ENCODE measurements at regions not wholly inside any gene's neighbourhood (a gene's known extent, or its start where the extent isn't known, plus 50 kb on each side); places are given as distances from the start of the nearest gene placed in this dataset.

DNA sequence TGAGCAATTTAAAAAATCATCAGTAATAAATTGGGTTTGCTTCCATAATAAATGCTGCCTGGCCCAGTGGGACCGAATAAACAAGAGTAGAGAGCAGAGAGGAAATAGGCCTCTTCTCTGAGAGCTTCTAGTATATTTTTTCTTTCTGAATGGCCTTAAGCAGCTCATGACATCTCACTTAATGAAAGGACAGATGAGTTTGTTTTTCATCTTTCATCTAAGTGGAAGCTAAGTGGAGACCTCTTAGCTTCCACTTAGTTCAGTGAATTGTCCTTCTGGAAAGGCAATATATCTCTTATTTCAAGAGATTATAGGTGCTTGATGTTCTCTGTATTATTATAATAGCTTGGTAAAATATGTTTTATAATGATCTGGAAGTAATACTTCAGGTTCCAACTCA is 245.9 kb upstream of the ANO3 start:
- Histone ChIP-seq H3K4me1 (ENCODE audit: insufficient read depth, low read length) (no peaks in the 10 kb centered on the region), H3K36me3 (ENCODE audit: insufficient read depth, low read length) (no peaks in the 10 kb centered on the region), H3K9me3 (ENCODE audit: control insufficient read depth, insufficient read depth, low read length) (no peaks in the 10 kb centered on the region), H3K9ac (ENCODE audit: low read depth, low read length) (no peak overlapping the region)

DNA sequence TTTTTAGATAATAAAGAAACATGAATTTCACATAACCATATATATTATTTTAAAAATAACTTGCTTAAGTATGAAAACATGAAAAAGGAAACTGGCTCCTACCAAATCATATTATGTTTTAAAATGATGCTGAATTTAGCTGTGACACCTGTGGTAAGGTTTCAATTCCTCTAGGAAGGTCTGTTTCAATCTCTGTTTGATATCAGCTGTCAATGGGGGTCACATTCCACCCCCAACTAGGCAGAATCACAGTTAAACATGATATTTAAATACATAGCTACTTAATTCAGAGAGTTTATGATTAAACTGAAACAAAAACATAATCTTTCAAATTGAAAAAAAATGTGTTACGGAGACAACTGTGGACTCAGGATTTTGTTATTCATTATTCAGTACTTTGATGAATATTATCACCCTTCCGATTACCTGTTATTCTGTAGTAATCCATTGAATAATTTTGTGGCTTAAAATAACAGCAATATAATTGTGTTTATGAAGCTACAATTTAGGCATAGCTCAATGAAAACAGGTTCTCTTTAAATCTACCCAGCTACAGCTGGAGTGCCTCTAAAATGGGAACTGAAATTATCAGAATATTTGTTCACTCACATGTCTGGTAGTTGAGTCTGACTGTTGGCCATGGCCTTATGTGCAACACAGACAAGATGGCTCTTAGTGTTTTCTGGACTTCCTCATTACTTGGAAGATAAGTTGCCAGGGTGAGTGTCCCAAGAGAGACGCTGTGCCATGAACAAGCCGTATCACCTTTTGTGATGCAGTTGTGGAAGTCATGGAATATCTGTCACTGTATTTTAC is 244.6 kb upstream of the ANO3 start:
- no peaks in the 10 kb centered on the region for H3K4me1 ChIP-seq (ENCODE audit: insufficient read depth, low read length)
- no peaks in the 10 kb centered on the region for H3K9me3 ChIP-seq (ENCODE audit: control insufficient read depth, insufficient read depth, low read length)
- H3K9ac ChIP-seq (ENCODE audit: low read depth, low read length): no peak overlapping the region
- H3K36me3 ChIP-seq (ENCODE audit: insufficient read depth, low read length): no peaks in the 10 kb centered on the region

DNA sequence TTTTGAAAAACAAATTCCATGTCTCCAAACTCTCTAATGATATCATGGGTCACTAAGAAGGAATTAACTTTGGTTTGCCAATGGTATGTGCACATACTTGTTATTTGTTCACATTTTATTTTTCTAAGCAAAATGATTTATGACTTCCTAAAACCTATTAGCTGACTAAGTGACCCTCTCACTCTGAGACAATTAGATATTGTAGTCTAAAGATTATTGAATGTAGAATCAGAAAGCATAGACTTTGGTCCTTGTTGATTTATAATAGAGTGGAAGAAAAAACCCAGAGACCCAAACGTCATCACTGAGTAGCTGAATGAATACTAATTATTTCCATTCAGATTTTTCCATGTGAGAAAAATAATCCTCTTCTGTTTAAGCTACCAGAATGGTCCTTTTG is 243.5 kb upstream of the ANO3 start:
- Histone ChIP-seq H3K9me3 (ENCODE audit: control insufficient read depth, insufficient read depth, low read length) (no peaks in the 10 kb centered on the region), H3K4me1 (ENCODE audit: insufficient read depth, low read length) (no peaks in the 10 kb centered on the region), H3K9ac (ENCODE audit: low read depth, low read length) (no peak overlapping the region), H3K36me3 (ENCODE audit: insufficient read depth, low read length) (no peaks in the 10 kb centered on the region)

DNA sequence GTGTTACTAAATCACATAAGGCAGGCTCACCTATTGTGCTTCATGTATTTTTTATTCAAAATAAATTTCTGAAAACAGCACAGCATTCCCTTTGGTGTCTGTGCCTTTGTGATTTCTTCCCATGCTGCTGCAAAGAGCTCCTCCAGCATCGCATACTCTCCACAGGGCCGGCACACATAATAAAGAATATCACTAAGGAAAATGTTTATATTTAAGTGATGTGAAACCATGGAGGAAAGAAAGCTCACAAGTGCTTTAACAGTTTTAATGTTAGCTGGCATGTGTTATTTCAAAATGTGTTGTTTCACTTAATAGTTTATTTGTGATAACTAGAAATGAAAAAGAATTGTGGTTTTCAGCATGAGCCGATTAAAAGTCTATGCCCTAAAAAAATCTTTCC is 241.3 kb upstream of the ANO3 start:
- H3K36me3 ChIP-seq (ENCODE audit: insufficient read depth, low read length): no peaks in the 10 kb centered on the region
- no peaks in the 10 kb centered on the region for H3K9me3 ChIP-seq (ENCODE audit: control insufficient read depth, insufficient read depth, low read length)
- H3K4me1 ChIP-seq (ENCODE audit: insufficient read depth, low read length): no peaks in the 10 kb centered on the region
- H3K9ac ChIP-seq (ENCODE audit: low read depth, low read length): no peak overlapping the region

DNA sequence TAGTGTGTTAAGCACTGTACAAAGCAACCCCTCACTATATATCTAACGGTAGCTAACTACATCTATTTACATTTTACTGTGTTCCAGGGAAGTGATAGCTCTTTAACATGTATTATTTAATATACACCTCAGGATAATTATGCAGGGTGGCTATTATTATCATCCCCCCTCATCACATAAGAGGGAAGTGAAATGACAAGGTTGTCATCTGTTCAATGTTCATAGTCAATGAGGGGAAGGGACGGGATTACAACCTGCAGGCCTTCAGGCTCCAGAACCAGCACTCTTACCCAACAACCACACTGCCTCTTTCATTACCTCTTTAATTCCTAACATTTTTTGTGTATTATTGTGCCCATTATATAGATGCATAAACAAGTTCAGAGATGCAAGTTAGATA is 238.7 kb upstream of the ANO3 start:
- H3K36me3 ChIP-seq (ENCODE audit: insufficient read depth, low read length): no peaks in the 10 kb centered on the region
- H3K4me1 ChIP-seq (ENCODE audit: insufficient read depth, low read length): no peaks in the 10 kb centered on the region
- no peak overlapping the region for H3K9ac ChIP-seq (ENCODE audit: low read depth, low read length)
- no peaks in the 10 kb centered on the region for H3K9me3 ChIP-seq (ENCODE audit: control insufficient read depth, insufficient read depth, low read length)

DNA sequence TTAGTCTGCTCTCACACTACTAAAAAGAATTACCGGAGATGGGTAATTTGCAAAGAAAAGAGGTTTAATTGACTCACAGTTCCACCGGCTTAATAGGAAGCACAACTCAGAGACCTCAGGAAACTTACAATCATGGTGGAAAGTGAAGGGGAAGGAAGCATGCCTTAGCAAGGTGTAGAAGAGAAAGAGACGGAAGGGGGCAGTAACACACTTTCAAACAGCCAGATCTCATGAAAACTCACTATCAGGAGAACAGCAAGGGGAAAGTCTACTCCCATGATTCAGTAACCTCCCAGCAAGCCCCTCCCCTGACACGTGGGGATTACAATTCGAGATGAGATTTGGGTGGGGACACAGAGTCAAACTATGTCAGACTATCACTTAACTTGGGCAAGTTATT is 236.6 kb upstream of the ANO3 start:
- Histone ChIP-seq H3K4me1 (ENCODE audit: insufficient read depth, low read length) (no peaks in the 10 kb centered on the region), H3K9ac (ENCODE audit: low read depth, low read length) (no peak overlapping the region), H3K9me3 (ENCODE audit: control insufficient read depth, insufficient read depth, low read length) (no peaks in the 10 kb centered on the region)

DNA sequence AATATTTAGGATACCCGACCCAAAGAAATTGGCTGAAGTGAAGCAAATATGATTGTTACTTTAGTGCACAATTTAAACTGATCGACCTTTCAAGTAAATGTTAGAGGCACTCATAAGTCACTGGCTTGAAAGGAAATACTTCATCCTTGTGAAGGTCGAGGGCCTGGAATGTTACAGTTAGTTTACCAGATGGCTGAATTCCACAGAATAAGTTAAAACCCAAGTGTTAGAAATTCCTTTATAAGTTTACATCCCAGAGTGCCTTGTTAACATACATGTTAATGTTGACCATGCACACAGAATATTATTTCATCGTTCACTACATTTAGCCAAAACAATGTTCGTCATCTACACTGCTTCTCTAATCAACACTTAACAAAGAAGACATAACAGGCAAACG is 235.5 kb upstream of the ANO3 start:
- no peaks in the 10 kb centered on the region for H3K36me3 ChIP-seq (ENCODE audit: insufficient read depth, low read length)
- H3K4me1 ChIP-seq (ENCODE audit: insufficient read depth, low read length): no peaks in the 10 kb centered on the region
- H3K9ac ChIP-seq (ENCODE audit: low read depth, low read length): no peak overlapping the region
- no peaks in the 10 kb centered on the region for H3K9me3 ChIP-seq (ENCODE audit: control insufficient read depth, insufficient read depth, low read length)

More for the DNA sequence above, 236.6 kb upstream of the ANO3 start:
- H3K36me3 ChIP-seq (ENCODE audit: insufficient read depth, low read length): no peaks in the 10 kb centered on the region

DNA sequence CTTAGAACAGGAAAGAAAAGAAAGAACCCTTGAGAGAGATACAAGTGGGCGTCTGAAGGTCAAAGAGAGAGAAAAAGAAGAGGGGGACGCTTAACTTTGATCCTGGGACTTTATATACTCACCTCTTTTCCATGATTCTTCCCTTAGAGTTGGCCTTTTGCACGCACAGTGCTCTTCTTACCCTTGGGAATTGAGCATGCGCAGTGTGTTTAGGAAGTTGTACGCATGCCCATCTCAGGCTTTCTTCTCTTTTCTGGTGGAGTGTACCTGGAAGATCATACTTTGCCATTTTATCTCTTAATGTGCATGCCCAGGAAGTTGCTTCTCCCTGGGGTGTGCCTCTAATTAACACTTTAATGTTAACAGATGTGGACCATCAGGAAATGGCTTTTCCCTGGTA is 229.6 kb upstream of the ANO3 start:
- no peak overlapping the region for H3K9ac ChIP-seq (ENCODE audit: low read depth, low read length)
- no peaks in the 10 kb centered on the region for H3K36me3 ChIP-seq (ENCODE audit: insufficient read depth, low read length)
- no peaks in the 10 kb centered on the region for H3K9me3 ChIP-seq (ENCODE audit: control insufficient read depth, insufficient read depth, low read length)
- H3K4me1 ChIP-seq (ENCODE audit: insufficient read depth, low read length): no peaks in the 10 kb centered on the region

DNA sequence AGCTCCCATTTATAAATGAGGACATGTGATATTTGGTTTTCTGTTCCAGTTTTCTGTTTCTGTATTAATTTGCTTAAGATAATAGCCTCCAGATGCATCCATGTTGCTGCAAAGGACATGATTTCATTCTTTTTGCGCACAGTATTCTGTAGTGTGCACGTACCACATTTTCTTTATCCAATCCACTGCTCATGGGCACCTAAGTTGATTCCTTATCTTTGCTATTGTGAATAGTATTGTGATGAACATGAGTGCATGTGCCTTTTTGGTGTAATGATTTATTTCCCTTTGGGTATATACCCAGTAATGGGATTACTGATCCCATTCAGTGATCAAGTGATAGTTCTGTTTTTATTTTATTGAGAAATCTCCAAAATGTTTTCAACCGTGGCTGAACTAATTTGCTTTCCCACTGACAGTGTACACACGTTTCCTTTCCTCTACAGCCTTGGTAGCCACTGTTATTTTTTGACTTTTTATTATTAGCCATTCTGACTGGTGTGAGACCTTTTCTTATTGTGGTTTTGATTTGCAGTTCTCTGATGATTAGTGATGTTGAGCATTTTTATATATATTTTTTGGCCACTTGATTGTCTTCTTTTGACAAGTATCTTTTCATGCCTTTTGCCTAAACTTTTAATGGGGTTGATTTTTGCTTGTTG is 226.0 kb upstream of the ANO3 start:
- H3K9me3 ChIP-seq (ENCODE audit: control insufficient read depth, insufficient read depth, low read length): no peaks in the 10 kb centered on the region
- no peak overlapping the region for H3K9ac ChIP-seq (ENCODE audit: low read depth, low read length)
- H3K4me1 ChIP-seq (ENCODE audit: insufficient read depth, low read length): no peaks in the 10 kb centered on the region
- no peaks in the 10 kb centered on the region for H3K36me3 ChIP-seq (ENCODE audit: insufficient read depth, low read length)

DNA sequence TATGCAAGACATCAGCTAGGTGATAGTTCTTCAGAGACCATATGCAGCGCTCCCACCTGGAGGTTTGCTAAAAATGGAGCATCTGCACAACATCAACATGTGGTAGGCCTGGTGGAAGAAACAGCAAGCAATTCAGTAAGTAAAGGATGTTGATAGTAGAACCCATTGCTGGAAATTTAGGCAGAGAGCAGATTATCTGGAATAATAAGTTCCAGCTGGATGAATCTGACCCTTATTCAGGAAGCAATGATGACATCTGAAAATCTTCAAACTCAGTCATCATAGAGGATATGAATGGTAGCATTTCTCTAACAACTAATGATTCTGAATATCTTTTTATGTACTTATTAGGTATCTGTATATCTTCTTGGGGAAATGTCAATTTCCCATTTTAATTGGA is 225.2 kb upstream of the ANO3 start:
- no peaks in the 10 kb centered on the region for H3K9me3 ChIP-seq (ENCODE audit: control insufficient read depth, insufficient read depth, low read length)
- H3K36me3 ChIP-seq (ENCODE audit: insufficient read depth, low read length): no peaks in the 10 kb centered on the region
- H3K4me1 ChIP-seq (ENCODE audit: insufficient read depth, low read length): no peaks in the 10 kb centered on the region

DNA sequence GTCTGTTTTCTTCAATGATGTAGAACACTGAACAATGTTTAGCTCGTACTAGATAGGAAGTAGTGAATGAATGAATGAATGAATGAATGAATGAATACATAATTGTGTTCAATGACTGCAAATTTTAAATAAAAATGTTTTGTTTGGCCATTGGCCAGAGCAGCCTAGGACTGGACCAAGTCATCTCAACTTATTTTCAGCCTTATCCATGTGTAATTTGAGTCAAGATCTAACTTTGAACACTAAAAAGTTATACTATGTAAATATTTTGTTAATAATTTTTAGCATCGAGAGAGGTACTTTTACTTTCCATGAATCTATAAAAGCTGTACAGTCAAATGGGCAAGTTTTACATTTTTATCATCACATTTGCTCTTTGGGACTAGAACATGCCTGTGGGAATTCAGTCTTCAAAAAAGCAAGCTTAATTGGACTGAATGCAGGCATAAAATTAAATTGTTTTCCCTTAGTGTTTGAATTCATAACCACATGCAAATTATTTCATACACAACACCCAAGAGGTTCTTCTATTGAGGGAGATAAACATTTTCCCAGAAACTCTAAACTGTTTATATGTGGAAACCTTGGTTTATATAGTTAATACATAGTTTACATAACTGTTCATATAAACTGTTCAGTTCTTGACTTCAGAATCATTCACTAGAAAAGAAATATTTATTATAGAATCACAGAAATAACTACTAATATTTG is 222.1 kb upstream of the ANO3 start:
- no peaks in the 10 kb centered on the region for H3K36me3 ChIP-seq (ENCODE audit: insufficient read depth, low read length)
- no peaks in the 10 kb centered on the region for H3K4me1 ChIP-seq (ENCODE audit: insufficient read depth, low read length)
- peaks cover 3% of the 10 kb centered on the region for H3K9me3 ChIP-seq (ENCODE audit: control insufficient read depth, insufficient read depth, low read length)
- no peak overlapping the region for H3K9ac ChIP-seq (ENCODE audit: low read depth, low read length)

More for the DNA sequence above, 225.2 kb upstream of the ANO3 start:
- H3K9ac ChIP-seq (ENCODE audit: low read depth, low read length): no peak overlapping the region

DNA sequence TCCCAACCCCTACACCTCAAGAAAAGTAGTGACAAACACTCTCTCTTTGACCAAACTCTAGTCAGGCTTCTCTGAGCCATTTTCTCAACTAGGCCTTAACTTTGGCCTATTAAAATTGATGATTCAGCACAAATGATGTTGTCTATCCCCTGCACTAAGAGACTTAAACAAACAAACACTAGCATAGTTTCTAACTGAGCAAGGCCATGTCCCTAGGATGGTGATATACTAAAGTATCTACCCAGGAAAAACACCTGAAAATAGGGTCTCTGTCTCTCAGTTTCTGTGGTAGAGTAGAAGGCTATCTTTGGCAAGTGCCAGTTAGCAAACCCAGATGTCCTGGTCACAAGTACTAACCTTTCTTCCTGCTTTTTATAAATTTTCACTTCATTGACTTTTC is 219.7 kb upstream of the ANO3 start:
- H3K4me1 ChIP-seq (ENCODE audit: insufficient read depth, low read length): no peaks in the 10 kb centered on the region
- H3K36me3 ChIP-seq (ENCODE audit: insufficient read depth, low read length): no peaks in the 10 kb centered on the region
- peaks cover 3% of the 10 kb centered on the region for H3K9me3 ChIP-seq (ENCODE audit: control insufficient read depth, insufficient read depth, low read length)
- no peak overlapping the region for H3K9ac ChIP-seq (ENCODE audit: low read depth, low read length)

DNA sequence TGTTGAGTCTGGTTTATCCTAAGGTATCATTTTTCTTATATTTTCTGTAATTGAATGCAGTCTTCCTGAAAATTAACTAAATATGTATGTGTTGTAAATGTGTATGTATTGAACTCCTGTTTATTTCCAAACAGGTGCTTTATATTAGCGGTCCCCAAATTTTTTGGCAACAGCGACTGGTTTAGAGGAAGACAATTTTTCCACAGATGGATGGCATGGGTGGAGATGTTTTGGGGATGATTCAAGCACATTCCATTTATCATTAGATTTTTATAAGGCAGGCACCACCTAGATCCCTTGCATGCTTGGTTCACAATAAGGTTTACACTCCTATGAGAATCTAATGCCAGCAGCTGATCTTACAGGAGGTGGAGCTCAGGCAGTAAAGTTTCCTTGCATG is 210.5 kb upstream of the ANO3 start:
- Histone ChIP-seq H3K4me1 (ENCODE audit: insufficient read depth, low read length) (no peaks in the 10 kb centered on the region), H3K36me3 (ENCODE audit: insufficient read depth, low read length) (no peaks in the 10 kb centered on the region), H3K9ac (ENCODE audit: low read depth, low read length) (no peak overlapping the region), H3K9me3 (ENCODE audit: control insufficient read depth, insufficient read depth, low read length) (no peaks in the 10 kb centered on the region)

DNA sequence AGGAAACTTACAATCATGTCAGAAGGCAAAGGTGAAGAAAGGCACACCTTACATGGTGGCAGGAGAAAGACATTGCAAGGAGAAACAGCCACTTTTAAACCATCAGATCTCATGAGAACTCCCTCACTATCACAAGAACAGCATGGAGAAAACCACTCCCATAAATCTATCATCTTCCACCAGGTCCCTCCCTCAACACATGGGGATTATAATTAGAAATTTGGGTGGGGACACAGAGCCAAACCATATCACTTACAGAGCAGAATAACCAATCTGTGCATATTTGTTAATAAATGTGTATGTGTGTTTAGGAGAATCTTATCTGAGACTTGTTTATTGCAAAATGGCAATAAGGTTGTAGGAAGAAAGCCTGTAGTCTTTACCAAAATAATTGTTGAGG is 205.2 kb upstream of the ANO3 start:
- Histone ChIP-seq H3K9me3 (ENCODE audit: control insufficient read depth, insufficient read depth, low read length) (no peaks in the 10 kb centered on the region), H3K9ac (ENCODE audit: low read depth, low read length) (no peak overlapping the region), H3K4me1 (ENCODE audit: insufficient read depth, low read length) (no peaks in the 10 kb centered on the region), H3K36me3 (ENCODE audit: insufficient read depth, low read length) (no peaks in the 10 kb centered on the region)

DNA sequence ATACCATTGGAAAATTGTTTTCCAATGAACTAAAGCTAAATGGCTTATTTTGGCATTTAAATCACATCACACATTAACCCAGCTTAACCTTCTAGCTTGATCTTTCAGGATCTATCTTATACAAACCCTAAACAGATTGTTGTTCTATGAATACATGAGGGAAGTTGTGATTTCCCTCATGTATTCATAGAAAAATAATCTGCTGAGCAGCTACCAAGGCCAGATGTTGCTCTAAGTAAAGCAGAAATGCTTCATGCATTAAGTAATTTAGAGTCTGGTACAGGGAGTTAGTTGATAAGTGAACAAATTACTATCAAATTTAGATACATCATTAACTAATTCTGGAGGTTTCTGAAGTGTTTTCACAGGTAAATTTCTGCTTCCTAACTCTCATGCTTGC is 204.6 kb upstream of the ANO3 start:
- Histone ChIP-seq H3K9ac (ENCODE audit: low read depth, low read length) (no peak overlapping the region), H3K4me1 (ENCODE audit: insufficient read depth, low read length) (no peaks in the 10 kb centered on the region), H3K36me3 (ENCODE audit: insufficient read depth, low read length) (no peaks in the 10 kb centered on the region), H3K9me3 (ENCODE audit: control insufficient read depth, insufficient read depth, low read length) (no peaks in the 10 kb centered on the region)

Data from ES-I3 (cell line).